DMS79 (cell line): ENCODE measurements at regions not wholly inside any gene's neighbourhood (a gene's known extent, or its start where the extent isn't known, plus 50 kb on each side); places are given as distances from the start of the nearest gene placed in this dataset.
"Not testable (repeated sequence)": the region's sequence is repeated elsewhere in the genome, so short reads cannot be mapped to it uniquely, and the experiment has no call there.

Experiments
- DNase-seq: peaks from one replicate; lab custom pipeline; 2025; lab: John Stamatoyannopoulos, UW

DNA sequence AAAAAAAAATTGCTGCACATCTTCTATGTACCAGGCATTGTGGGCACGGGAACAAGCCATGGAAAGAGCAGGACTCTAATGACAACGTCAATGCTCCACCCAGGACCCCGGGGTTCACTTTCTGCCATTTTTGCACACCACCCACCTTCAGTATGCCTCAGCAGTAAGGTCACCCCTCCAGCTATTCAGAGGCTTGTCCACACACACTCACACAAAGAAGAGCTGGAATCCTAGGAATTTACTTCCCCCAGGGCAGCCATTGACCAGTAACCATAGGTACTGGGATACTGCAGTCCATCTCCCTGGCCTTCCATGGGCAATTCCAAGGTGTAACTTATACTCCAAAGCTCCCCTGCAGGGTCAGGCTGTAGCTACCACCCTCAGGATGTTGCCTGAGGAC, 170.8 kb downstream of the SUCLG1 start:
- no peak for DNase-seq

DNA sequence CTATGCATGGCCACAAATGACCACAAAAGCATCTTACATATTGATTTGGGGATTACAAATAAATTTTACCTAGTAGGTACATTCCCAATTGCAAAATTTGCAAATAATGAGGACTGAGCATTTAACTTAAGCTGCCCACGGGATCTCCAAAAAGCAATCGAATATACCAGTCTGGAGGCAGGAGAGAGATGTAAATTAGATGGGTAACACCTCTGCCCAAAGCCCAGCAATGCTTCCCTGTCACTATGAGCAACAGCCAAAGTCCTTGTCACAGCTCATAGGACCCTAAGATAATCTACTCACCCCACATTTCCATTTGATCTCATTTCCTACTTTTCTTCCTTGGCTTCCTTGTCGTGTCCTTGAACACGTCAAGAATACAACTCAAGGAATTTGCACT, 172.2 kb downstream of the SUCLG1 start:
- no peak for DNase-seq

DNA sequence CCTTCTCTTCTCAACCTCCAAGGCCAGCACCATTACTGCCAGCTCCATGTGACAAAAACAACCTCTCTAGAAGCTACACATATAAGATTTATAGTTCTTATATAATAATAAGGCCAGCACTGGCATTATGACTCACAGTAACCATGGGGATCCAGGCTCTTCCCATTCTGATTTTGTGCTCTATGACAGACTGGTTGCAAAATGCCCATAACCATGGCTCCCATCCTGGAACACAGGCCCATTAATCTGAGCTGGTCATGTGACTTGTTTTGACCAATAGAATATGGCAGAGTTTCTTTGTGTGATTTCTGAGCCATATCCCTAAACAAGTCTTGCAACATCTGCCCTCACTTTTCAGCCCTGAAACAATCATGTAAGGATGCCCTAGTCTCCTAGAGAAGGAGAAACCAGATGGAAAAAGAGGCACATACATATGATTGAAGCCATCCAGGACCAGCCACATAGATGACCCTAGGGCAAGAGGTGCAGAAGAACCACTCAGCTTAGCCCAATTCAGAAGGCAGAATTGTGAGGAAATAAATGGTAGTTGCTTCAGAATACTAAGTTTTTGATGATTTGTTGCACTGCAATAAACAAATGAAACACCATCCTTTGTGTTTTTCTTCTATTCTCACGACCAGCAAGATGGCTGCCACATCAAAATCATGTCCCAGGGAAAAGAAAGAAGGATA, 173.9 kb downstream of the SUCLG1 start:
- no peak for DNase-seq

DNA sequence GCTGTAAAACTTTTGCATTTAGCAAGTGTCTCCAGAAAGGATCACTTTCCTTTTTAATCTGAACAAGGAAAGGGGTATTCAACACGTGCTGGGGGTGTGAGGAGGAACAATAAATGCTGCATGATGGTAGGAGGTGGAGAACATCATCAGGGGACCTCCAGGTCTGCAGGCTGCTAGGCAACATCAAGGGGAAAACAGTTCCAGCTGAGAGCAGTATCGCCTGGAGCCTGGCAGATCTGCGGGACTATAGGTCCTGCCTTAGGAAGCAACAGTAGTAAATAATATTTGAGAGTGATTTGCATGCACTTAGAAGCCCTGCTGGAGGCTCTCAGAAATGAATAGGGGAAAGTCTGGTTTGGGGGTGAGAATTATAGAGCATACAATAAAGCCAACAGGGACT, 175.6 kb downstream of the SUCLG1 start:
- no peak for DNase-seq

DNA sequence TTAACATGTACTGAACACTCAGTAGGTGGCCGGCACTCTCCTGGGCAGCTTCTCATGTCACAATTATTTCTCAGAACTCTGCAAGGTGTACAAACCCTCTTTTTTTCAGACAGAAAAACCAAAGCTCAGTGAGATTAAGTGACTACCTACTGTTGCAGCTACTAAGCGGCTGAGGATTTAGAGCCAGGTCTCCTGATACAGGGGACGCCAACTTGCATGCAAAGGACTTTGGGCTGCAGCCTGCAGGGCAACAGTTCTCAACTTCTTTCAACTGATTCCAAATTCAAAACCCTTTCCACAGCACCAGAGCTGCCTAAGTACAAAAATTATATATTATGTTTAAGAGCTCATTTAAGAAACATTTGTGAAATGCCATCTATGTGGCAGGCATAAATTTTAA, 177.6 kb downstream of the SUCLG1 start:
- DNase-seq: no peak

DNA sequence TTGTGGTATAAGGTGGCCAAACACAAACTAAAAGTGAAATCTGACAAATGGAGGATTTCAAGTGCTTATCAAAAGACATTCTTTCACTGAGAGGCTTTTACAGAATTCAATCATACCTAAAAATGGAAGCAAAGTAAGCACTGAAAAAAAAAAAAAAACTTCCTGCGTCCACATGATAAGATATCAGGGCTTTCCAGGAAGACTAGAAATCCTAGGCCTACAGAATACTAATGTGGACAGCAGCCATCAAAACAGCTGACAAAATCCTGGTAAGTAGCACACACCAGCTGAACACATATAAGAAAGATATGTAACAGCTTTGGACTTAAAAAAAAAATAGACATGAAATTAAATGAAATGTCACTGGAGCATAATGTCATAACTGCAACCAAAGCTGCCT, 178.2 kb downstream of the SUCLG1 start:
- no peak for DNase-seq

DNA sequence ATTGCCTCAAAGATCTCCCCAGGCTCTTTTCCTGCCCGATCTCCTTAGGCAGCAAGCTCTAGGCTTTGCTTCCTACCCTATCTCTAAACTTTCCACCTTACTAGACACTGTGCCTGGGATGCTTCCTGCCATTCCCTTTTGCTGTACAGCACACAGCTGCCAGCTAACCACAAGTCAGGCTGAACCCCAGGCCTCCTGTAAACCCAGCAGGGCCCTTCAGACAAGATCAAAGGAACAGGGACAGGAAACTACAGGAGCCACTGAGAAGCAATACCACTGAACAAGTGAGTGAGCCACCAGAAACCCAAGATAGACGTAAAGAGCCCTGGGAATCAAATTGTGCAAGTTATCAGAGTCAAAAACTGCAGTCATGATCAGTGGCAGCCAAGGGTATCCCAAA, 180.7 kb downstream of the SUCLG1 start:
- DNase-seq: no peak

DNA sequence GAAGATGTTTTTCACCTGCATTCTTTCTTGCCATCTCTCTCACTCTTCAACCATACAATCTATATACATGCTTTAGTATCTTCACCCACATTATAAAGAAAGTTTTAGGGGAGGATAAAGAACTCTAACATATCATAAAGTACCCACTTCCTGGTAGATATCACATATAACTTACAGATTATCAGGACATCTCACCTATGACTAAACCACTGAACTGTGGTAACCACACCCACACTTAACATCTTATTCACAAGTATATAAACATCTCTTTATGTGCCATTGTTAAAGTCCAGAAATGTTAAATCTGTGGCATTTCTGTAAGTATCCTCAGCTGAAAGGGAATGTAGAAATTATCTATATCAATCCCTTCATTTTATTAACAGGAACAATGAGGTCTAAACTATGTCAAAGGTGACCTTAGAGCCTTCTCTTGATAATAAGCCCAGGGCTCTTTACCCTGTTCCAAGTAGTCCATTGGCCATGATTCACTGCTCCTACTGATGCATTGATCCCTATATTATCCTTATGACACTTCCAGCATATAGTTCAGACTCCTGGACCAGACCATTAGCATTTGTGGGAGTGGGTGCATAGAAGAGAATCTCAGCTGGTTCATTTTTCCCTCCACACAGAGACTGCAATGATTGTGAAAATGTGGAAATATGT, 182.4 kb downstream of the SUCLG1 start:
- DNase-seq: no peak

DNA sequence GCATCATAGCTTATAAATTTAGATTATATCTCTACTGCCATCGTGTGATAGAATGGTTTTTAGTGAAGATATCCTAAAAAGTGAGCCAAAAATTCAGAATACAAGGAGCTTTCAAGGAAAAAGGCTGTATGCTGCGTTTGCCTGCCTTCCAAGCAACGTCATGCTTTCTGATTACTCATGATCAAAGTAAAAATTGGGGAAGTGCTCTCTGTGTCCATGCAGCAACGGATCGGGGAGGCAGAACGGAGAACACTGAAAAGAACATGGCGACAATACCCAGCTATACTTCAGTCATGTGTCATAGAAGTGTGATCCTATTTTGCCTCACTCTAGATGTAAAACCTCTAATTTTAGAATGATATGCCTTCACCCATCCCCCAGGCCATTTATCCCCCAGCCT, 185.7 kb downstream of the SUCLG1 start:
- no peak for DNase-seq

DNA sequence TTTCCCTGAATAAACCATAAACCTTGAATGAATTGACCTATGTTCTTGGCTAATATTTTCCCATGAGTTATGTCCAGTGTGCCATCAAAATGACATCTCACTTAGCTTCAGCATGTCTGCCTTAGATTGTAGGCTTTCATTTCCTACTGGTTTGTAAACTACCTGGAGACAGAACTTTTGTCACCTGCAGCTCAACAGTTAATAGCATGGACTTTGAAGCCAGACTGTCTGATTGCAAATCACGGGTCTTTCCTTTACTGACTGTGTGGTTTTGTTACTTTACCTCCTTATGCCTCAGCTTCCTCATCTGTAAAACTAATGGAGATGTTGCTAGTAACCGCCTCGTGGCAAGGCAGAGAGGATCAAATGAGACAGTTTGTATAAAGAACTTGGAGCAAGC, 187.1 kb downstream of the SUCLG1 start:
- DNase-seq: no peak

DNA sequence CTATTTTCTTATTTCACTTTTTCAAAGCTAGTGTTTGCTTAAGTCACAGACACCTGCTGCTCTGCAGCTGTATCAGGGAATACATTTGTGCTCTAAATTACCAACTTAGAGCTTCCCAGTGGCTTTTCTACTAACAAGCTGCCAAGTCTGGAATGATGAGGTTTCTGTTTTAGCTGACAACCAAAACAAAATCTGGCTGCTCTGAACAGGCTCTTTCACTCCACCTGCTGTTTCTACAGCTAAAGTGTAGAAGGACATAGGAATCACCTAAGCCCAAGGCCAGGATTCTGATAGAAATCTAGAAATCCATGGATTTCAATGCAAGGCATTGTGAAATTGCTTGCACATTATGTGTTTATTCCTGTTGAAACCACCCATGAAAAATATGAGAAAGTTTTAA, 201.2 kb downstream of the SUCLG1 start:
- DNase-seq: no peak

DNA sequence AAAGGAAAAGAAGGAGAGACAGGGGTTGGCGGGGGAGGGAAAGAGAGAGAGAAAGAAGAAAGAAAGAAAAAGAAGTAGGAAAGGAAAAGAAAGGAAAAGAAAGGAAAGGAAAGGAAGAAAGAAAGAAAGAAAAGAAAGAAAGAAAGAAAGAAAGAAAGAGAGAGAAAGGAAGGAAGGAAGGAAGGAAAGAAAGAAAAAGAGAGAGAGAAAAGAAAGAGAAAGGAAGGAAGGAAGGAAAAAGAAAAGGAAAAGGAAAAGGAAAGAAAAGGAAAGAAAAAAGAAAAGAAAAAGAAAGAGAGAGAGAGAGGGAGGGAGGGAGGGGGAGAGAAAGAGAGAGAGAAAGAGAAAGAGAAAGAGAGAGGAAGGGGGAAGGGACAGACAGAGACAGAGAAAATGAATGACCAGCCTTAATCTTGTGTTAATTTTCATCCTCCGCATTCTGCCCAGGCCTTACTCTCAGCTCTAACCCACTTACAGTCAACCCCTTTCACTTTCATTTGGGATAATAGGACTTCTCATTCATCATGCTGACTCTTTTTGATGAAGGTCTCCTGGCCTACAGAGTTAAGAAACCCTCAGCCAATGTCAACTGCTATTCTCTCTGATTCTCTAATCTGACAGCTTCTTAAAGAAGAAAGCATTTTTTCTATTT, 207.3 kb downstream of the SUCLG1 start:
- no peak for DNase-seq

DNA sequence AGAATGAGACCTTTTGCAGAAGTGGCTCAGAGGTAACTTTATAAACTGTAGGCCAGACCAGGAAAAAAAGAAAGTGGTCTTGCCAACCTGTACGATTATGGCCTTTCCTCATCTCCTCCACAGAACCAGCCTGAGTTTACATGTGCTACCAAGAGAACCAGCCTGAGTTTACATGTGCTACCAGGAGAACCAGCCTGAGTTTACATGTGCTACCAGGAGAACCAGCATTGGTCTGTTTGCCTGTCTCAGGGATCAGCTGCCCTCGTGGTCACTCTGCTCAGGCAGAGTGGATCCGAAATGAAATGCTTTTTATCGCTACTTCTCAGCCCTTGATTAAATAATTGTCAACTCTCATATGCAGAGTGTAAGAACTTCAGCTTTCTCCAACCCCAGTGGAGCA, 209.9 kb downstream of the SUCLG1 start:
- no peak for DNase-seq

DNA sequence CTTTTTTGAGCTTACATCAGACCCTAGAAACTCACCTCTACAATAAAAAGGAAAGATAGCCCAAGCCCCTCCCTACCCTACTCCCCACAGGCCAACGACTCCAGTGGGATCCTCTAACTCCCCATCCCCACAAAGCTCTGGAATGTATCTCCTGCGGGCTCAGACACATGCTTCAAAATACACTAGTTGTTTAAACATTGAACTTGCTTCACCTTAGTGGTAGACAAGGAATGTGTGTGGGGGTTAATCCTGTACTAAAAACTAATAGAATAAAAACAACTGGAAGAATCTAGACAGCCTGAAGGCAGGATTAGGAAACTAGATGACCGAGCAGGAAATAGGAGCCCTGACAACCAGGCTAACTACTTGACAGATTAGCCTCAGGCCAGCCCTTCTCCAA, 211.5 kb downstream of the SUCLG1 start:
- DNase-seq: no peak

DNA sequence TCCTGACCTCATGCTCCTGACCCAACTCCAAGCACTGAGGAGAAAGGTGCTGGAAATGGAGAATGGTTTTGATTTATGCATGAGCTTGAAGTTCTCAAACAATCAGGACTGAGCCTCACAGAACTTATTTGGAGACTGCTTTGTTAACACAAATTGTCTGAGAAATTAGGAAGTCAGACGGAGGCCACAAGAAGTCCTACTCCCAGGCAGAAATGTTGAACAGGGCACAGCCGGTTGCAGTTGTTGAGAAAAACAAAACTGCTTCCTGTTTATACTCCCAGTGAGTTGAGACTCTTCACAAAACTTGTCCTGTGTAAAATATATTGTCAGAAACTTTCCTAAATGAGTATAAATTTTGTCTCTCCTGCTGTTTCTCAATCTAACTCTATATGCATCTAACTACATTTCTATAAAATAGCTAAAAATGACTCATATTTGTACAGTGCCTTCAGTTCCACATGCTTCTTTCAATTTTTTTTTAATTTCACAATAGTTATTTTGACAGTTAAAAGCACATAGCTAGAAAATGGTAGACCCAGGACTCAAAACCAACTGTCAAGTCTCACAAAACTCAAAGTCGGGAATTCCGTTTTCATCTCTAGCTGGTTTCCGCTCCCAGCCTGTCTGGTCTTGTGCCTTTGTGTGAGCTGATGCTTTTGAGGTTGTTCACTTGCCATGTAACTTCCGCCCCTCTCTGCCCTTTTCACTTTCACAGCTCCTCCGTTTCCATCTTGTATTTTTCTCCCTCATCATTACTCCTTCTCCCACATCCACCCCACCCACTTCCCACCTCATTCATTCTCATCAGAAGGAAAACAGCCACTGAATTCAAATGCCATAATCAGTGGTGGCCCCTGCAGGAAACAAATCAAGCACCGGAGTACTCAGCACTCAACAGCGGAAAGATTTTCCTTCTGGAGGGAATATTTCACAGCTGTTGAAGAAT, 215.0 kb downstream of the SUCLG1 start:
- DNase-seq: no peak

DNA sequence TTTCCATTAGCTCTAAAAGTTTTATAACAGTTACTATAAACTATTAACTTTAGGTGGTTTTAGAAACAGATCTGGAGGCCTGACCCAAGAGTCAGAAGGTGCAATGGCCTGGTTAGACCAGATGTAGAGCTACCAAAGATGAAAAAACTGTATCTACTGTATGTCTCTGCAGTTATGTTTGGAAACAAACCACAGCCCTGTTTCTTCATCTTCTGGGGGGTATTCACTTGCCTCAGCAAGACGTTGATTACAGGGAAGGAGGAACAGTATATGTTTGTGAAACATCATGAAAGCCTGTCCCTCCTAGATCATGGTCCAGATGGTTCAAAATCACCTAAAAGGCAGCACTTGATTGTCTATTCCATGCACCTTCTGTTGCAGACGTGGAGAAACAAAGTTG, 220.2 kb downstream of the SUCLG1 start:
- no peak for DNase-seq

DNA sequence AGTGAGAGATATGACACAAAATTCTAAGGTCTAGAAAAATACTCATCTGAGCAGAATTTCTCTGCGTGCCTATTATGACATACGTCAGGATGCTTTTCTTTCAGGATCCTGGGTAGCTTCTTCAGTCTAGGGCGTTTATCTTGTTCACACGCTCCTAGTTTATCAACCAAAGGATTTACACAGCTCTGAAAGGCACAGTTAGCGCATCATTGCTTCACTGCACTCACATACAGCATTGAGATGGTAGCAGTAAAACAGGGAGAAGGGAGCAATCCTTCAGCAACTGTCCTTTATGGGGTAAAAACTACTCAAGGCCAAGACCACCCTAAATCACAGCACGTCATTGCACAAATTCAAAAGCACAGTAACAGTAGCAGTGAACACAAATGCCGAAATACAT, 222.8 kb downstream of the SUCLG1 start:
- no peak for DNase-seq

DNA sequence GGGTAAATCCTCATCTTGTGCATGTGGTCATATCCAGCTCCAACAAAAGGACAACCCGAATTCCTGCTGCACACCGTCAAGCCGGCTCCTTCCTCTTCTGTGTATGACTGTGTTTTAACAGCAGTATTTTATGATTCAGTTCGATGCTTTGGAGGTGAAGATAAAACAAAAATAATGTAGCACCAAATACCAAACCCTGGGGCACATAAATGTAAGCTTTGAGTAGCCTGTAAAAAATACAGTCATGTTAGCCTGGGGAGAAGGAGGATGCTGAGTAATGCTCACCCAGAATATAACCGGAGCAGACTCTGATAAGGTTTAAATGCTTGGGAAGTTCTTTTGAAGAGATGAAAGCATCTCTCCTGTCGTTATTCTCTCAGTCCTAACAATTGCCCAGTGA, 225.0 kb downstream of the SUCLG1 start:
- no peak for DNase-seq

DNA sequence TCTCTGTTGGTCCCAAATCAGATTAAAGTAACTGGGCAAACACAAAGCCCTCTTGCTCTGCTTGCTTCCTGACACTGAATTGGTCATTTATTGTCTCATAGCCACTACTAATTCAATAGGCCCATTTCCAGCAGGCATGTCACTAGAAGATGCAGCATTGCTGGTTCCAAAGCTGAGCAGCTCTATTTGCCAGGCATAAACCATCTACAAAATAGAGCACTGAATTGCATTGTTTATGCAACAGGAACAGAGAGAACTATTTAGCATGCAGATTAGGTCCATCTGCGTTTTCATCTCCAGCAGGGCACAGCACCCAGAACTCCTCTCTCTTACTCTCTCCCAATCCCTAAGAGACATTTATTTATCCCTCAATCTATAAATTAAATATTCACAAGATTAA, 227.6 kb downstream of the SUCLG1 start:
- DNase-seq: no peak

DNA sequence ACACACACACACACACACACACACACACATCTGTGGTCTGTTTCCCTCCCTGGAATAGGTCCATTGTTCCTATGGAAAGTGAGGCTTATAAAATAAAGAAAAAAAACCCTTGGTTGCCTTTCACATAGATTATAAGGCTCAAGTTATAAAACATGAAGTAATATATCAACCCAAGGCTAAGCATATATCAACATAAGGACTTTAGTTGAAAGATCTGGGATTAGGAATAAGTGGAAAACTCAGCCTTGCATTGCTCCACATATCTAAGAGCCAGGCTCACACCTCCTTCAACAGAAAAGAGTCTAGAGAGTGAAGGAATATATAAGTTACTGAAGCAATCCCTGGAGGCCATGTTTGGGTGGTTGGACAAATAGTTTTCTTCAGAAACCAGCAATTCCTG, 235.0 kb downstream of the SUCLG1 start:
- no peak for DNase-seq

DNA sequence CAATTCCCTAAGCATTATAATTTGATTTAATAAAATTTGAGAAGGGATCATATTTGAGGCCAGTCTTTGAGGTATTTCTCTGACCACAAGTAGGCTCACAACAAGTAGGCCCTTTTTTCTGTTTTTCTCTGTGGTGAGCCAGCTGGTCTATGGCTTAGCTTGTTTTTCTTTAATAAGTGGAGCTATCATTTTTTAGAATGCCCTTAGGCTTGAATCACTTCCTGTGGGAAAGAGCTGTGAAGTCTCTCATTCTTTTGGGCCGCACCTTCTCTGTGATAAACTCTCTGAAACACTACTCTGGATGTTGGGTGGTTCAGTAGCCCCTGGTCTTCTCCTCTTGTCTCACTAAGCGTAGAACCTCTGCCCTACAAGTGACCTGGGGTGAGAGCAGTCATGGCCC, 235.9 kb downstream of the SUCLG1 start:
- no peak for DNase-seq

DNA sequence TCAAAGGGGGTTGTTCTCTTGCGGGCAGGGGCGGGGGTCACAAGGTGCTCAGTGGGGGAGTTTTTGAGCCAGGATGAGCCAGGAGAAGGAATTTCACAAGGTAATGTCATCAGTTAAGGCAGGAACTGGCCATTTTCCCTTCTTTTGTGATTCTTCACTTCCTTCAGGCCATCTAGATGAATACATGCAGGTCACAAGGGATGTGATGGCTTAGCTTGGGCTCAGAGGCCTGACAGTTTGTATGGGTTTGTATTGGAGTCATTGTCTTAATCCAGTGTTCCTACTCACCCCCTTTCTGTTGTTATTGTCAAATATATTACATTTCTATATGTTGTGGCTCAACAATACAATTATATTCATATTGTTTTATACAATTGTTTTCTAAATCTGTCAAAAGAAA, 238.0 kb downstream of the SUCLG1 start:
- DNase-seq: not testable (repeated sequence)

DNA sequence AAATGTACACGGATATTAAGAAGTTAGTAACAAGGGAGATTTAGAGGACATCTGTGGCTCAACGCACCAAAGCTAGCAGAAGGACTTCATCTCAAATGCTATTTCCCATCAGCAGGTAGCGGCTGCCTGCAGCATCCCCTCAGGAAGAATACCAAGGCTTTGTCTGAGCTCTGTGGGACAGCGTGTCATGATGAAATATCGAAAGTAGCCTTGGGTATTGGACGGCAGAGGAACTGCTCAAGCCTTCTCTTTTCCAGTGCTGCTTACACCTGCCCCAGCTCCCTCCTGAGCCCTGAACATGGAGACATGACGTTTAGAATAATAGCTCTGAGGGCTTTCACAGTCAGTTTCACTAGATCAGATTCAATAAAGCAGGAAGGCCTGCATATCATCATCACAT, 241.6 kb downstream of the SUCLG1 start:
- DNase-seq: no peak
